Common myeloid progenitor, CD34-positive (primary cell): ENCODE measurements at regions not wholly inside any gene's neighbourhood (a gene's known extent, or its start where the extent isn't known, plus 50 kb on each side); places are given as distances from the start of the nearest gene placed in this dataset.

ENCODE experiments used
- CTCF ChIA-PET: fragments of 350-600 bp; sonication (Branson Sonifier 250); formaldehyde crosslinking; loops from one replicate; lab custom pipeline; 2021; ENCODE audit warnings: antibody characterized with exemption; lab: Charles Lee
- POLR2A ChIA-PET: fragments of 350-600 bp; sonication (Branson Sonifier 250); formaldehyde crosslinking; loops from one replicate; lab custom pipeline; 2021; ENCODE audit warnings: antibody characterized with exemption; lab: Charles Lee
- DNase-seq, 3 donors: peaks; one replicate each; pipeline versions ENCODE4 v3.0.0 to v3.0.0-alpha.2; 2013
- H3K27ac ChIP-seq, 2 experiments: 1 replicate in 1 of 2; 2 replicates in 1 of 2; pipeline ENCODE4 v1.7.0; 2013; ENCODE audit warnings: inconsistent platforms in 2 of 2, low read length in 2 of 2, mild to moderate bottlenecking in 2 of 2, low read depth in 1 of 2, moderate library complexity in 1 of 2; ENCODE audit not compliant: severe bottlenecking in 2 of 2, insufficient read depth in 1 of 2, poor library complexity in 1 of 2
- H3K27me3 ChIP-seq, 5 experiments: replicated peaks in 2 of 5; 1 replicate in 3 of 5; 2 replicates in 2 of 5; pipeline versions ENCODE4 v1.6.1 to v1.7.0; 2013; ENCODE audit warnings: low read length in 4 of 5, mild to moderate bottlenecking in 2 of 5, moderate library complexity in 2 of 5, inconsistent platforms in 1 of 5; ENCODE audit not compliant: insufficient read depth in 5 of 5, control insufficient read depth in 4 of 5
- H3K36me3 ChIP-seq, 4 experiments: 1 replicate in 2 of 4; 2 replicates in 2 of 4; pipeline versions ENCODE4 v1.6.1 to v1.7.0; 2013; ENCODE audit warnings: low read length in 3 of 4, control low read depth in 1 of 4, mild to moderate bottlenecking in 1 of 4; ENCODE audit not compliant: control insufficient read depth in 4 of 4, insufficient read depth in 4 of 4
- H3K4me1 ChIP-seq, 4 experiments: 1 replicate in 3 of 4; 2 replicates in 1 of 4; pipeline versions ENCODE4 v1.6.1 to v1.7.1; 2013; ENCODE audit warnings: low read length in 3 of 4, mild to moderate bottlenecking in 3 of 4, control low read depth in 1 of 4, inconsistent platforms in 1 of 4, moderate library complexity in 1 of 4; ENCODE audit not compliant: control insufficient read depth in 4 of 4, insufficient read depth in 4 of 4; ENCODE audit errors: control extremely low read depth in 1 of 4
- H3K4me3 ChIP-seq, 7 experiments: 1 replicate in 4 of 7; 2 replicates in 3 of 7; pipeline versions ENCODE4 v1.5.1 to v1.7.0; 2013; ENCODE audit warnings: mild to moderate bottlenecking in 7 of 7, low read length in 6 of 7, moderate library complexity in 6 of 7, inconsistent platforms in 2 of 7, low read depth in 2 of 7, control low read depth in 1 of 7; ENCODE audit not compliant: insufficient read depth in 4 of 7, control insufficient read depth in 1 of 7; ENCODE audit errors: extremely low read depth in 1 of 7
- H3K9me3 ChIP-seq, 5 experiments: 1 replicate in 4 of 5; 2 replicates in 1 of 5; pipeline versions ENCODE4 v1.6.1 to v1.7.1; 2013; ENCODE audit warnings: low read length in 4 of 5, mild to moderate bottlenecking in 2 of 5, inconsistent platforms in 1 of 5, low read depth in 1 of 5, moderate library complexity in 1 of 5; ENCODE audit not compliant: control insufficient read depth in 4 of 5, insufficient read depth in 2 of 5; ENCODE audit errors: control extremely low read depth in 1 of 5
- WGBS: methylation state at CpG from one replicate; pipeline ENCODE4 v1.1.5; 2013; ENCODE audit not compliant: insufficient coverage; 5-methylcytosine and 5-hydroxymethylcytosine counted together

- WGBS, result no CpG with 5 or more reads among the region's 1 CpG
- no peak for DNase-seq
- ChIA-PET CTCF (interaction anchor here (0.7 to 8.2 kb wide), 8 partner anchors 9 to 220 kb away, joined by 3 to 105 read pairs (median 41); no protein-coding TSS in a partner anchor), POLR2A (no interaction called here)
- H3K36me3 ChIP-seq, result no peaks in the 10 kb centered on the region
- H3K4me3 ChIP-seq, result no peak overlapping the region
- H3K4me1 ChIP-seq, result no peaks in the 10 kb centered on the region
- no peak overlapping the region for H3K27ac ChIP-seq
- no peaks in the 10 kb centered on the region for H3K27me3 ChIP-seq
- no peaks in the 10 kb centered on the region for H3K9me3 ChIP-seq
Measured at GRCh38 chr4:74535512-74535911, 90.6 kb downstream of the AREG start.

- no CpG with 5 or more reads among the region's 1 CpG for WGBS
- Histone ChIP-seq H3K27ac (no peak overlapping the region), H3K36me3 (no peaks in the 10 kb centered on the region), H3K9me3 (no peaks in the 10 kb centered on the region), H3K27me3 (no peaks in the 10 kb centered on the region), H3K4me3 (no peak overlapping the region), H3K4me1 (peaks cover 0 to 2% (median 0%) of the 10 kb centered on the region in 4 experiments)
- CTCF ChIA-PET, result interaction anchor here (1.7 to 3.1 kb wide), 3 partner anchors 87 to 139 kb away, joined by 6 to 27 read pairs (median 10); no protein-coding TSS in a partner anchor
- DNase-seq, result peak; percentile 24 to 35 (median 33)
- POLR2A ChIA-PET, result no interaction called here
Measured at GRCh38 chr4:74536557-74536956, 91.6 kb downstream of the AREG start.

- 73% methylated on average over 2 of the region's 3 CpGs for WGBS
- H3K27ac ChIP-seq, result no peak overlapping the region
- DNase-seq, result no peak
- ChIA-PET POLR2A (no interaction called here), CTCF (interaction anchor here (1.0 to 3.1 kb wide), 6 partner anchors 9 to 217 kb away, joined by 3 to 27 read pairs (median 5); no protein-coding TSS in a partner anchor)
- peaks cover 0 to 10% (median under 1%) of the 10 kb centered on the region in 4 experiments for H3K4me1 ChIP-seq
- H3K9me3 ChIP-seq, result no peaks in the 10 kb centered on the region
- H3K27me3 ChIP-seq, result no peaks in the 10 kb centered on the region
- H3K36me3 ChIP-seq, result no peaks in the 10 kb centered on the region
- no peak overlapping the region for H3K4me3 ChIP-seq
Measured at GRCh38 chr4:74537459-74537858, 92.5 kb downstream of the AREG start.

- no peaks in the 10 kb centered on the region for H3K9me3 ChIP-seq
- ChIA-PET CTCF (interaction anchor here (0.6 to 6.1 kb wide), 7 partner anchors 8 to 162 kb away, joined by 3 to 34 read pairs (median 4); no protein-coding TSS in a partner anchor), POLR2A (no interaction called here)
- no peak for DNase-seq
- no peak overlapping the region for H3K27ac ChIP-seq
- H3K27me3 ChIP-seq, result no peaks in the 10 kb centered on the region
- peaks cover 10 to 25% (median 11%) of the 10 kb centered on the region in 4 experiments for H3K4me1 ChIP-seq
- 83% methylated on average over 1 of the region's 3 CpGs for WGBS
- no peaks in the 10 kb centered on the region for H3K36me3 ChIP-seq
- H3K4me3 ChIP-seq, result no peak overlapping the region
Measured at GRCh38 chr4:74539044-74539790, 94.3 kb downstream of the AREG start.

GRCh38 chr4:74540193-74540592, 95.3 kb downstream of the AREG start:
- Histone ChIP-seq H3K27ac (no peak overlapping the region), H3K4me3 (no peak overlapping the region), H3K27me3 (no peaks in the 10 kb centered on the region), H3K4me1 (peaks cover 10 to 27% (median 11%) of the 10 kb centered on the region in 4 experiments), H3K36me3 (no peaks in the 10 kb centered on the region), H3K9me3 (no peaks in the 10 kb centered on the region)
- no CpG with 5 or more reads among the region's 1 CpG for WGBS
- ChIA-PET CTCF (interaction anchor here (0.7 to 6.1 kb wide), 8 partner anchors 9 to 220 kb away, joined by 3 to 34 read pairs (median 4); no protein-coding TSS in a partner anchor), POLR2A (no interaction called here)
- DNase-seq, result no peak

- Histone ChIP-seq H3K27ac (no peak overlapping the region), H3K9me3 (no peaks in the 10 kb centered on the region), H3K36me3 (no peaks in the 10 kb centered on the region), H3K27me3 (no peaks in the 10 kb centered on the region), H3K4me3 (no peak overlapping the region), H3K4me1 (peaks cover 10 to 27% (median 11%) of the 10 kb centered on the region in 4 experiments)
- DNase-seq, result peak in 1 of 3 donors; percentile 23
- ChIA-PET CTCF (interaction anchor here (1.3 to 6.1 kb wide), 4 partner anchors 10 to 135 kb away, joined by 3 to 34 read pairs (median 6); no protein-coding TSS in a partner anchor), POLR2A (no interaction called here)
- 84% methylated on average over 7 of the region's 9 CpGs for WGBS
Measured at GRCh38 chr4:74541667-74542066, 96.7 kb downstream of the AREG start.
